NCI-H128 (cell line): ENCODE measurements at regions not wholly inside any gene's neighbourhood (a gene's known extent, or its start where the extent isn't known, plus 50 kb on each side); places are given as distances from the start of the nearest gene placed in this dataset.
"Not testable (repeated sequence)": the region's sequence is repeated elsewhere in the genome, so short reads cannot be mapped to it uniquely, and the experiment has no call there.

Source experiments
- DNase-seq: peaks from one replicate; lab custom pipeline; 2025; ENCODE audit not compliant: unreplicated experiment; lab: John Stamatoyannopoulos, UW

- no peak for DNase-seq
Observed at GRCh38 chr10:59036311-59037017, 140.0 kb upstream of the PHYHIPL start.

- no peak for DNase-seq
Observed at GRCh38 chr10:59037018-59037389, 139.4 kb upstream of the PHYHIPL start.

- DNase-seq, result no peak
Observed at GRCh38 chr10:59037506-59037905, 138.9 kb upstream of the PHYHIPL start.

- not testable (repeated sequence) for DNase-seq
Observed at GRCh38 chr10:59043358-59043757, 133.1 kb upstream of the PHYHIPL start.

- DNase-seq, result no peak
Observed at GRCh38 chr10:59047180-59047579, 129.3 kb upstream of the PHYHIPL start.

DNA sequence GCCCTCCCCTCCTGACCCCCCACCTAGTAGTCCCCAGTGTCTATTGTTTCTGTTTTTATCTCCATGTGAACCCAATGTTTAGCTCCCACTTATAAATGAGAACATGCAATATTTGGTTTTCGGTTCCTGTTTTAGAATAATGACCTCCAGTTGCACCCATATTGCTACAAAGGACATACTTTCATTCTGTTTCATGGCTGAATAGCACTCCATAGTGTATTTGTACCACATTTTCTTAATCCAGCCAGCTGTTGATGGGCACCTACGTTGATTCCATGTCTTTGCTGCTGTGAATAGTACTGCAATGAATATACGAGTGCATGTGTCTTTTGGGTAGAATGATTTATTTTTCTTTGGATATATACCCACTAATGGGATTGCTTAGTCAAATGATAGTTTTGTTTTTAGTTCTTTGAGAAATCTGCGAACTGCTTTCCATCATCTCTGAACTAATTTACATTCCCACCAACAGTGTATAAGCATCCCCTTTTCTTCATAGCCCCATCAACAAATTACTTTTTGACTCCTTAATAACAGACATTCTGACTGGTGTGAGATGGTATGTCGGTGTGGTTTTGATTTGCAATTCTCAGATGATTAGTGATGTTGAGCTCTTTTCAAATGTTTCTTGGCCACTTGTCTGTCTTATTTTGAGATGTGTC lies 128.4 kb upstream of the PHYHIPL start:
- no peak for DNase-seq

- DNase-seq, result not testable (repeated sequence)
Observed at GRCh38 chr10:59053502-59053901, 122.9 kb upstream of the PHYHIPL start.

GRCh38 chr10:59055045-59055444 lies 121.4 kb upstream of the PHYHIPL start:
- DNase-seq, result no peak

GRCh38 chr10:59057345-59057744 lies 119.1 kb upstream of the PHYHIPL start:
- DNase-seq, result no peak

DNA sequence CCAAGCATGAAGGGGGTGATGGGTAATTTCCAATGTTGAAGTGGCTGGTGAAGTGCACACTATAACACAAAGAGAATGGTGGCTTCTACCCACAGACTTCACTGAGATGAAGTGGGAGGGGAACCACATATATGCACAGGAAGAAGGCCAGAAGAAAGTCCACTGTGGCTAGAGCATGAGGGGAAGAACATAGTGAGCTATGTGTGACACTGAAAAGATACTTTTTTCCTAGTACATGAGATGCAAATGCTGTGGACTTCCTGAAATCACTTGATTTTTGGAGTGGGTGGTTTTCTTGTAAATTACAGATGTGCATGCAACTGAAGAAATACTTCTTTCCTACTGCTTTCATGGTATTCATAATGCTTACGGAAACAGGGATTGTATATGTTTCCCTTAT lies 115.6 kb upstream of the PHYHIPL start:
- DNase-seq, result no peak

DNA sequence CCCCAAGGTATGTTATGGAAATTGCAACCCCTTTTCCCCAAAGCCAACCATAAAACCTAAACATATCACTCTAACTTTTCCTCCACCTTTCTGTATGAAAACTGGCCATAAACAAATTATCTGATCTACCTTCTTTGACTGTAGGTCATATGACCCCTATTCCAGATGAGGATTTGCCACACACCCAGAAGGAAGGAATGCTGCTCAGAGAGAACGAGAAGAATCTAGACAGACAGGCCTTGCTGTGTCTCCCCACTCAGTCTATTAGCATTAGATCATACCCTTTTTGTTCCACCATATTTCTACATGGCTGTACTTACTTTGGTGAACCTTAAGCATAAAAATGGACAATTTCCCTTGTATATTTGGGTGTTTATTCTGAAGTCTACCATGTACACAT lies 113.0 kb upstream of the PHYHIPL start:
- DNase-seq, result no peak

DNA sequence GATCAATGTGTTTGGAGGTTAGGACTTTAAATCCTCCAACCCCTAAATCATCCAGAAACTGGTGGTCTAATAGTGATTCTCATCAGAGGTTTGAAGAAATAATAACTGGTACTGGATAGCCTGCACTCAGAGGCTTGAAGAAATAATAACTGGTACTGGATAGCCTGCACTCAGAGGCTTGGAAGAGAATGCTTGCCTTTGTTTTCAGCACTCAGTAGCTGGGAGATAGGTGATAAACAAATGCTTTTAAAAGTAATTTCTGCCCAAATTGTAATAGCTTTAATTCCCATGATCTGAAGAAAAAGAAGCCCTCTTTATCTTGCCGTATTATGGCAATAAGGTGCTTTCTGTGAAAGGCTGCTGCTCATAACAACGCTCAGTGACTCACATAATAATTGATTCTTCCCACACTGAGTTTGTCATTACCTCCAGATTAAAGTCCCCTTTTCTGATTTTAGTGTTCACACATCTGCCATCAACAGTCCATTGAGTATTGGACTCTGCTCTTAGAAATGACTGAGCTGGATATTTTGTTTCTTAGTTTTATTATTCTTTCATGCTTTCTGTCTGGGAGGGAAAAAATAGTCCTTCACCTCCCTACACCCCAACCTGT lies 112.3 kb upstream of the PHYHIPL start:
- no peak for DNase-seq

- no peak for DNase-seq
Observed at GRCh38 chr10:59064759-59065539, 111.5 kb upstream of the PHYHIPL start.

DNA sequence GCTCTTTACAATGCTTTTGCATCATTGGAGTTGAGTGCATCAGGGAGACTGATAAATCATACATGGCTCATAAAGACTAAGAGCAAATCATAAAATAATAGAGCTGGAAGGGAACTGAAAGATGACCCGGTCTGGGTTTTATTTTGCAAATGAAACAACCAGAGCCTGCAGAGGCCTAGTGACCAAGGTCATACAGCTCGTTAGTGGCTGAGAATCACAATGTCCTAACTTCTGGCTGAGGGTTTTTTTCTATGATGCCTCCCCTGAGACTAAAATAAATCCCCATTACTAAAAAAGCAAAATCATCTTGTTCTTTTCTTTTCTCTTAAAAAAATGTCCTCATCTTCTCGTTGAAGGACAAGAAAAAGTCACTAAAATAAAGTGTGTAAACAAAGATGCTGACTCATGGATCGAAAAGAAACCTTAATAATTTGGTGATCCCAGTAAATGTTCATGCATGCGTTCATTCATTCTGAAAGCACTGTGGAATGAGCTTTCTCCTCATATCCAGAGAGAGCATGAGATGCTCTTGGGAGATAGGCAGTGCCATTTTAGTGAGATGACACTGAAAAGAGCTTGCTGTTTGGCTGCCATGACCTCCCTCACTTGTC lies 107.8 kb upstream of the PHYHIPL start:
- DNase-seq, result no peak

DNA sequence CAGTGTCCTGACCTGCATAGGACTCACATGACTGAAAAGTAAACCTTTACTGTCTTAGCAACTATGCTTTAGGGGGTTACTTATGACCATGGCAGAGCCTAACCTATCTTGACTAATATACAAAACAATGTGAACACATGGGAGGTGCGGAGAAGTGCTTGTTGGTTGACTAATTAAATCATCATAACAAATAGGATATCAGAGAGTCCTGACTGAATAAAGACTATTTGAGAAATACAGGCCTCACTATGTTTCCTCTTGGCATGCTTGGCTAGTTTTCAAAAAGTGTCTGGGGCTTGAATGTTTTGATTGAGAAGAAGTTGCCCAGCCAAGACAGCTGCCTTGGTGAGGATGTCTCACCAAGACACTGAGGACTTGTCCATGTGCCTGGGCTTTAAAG lies 104.4 kb upstream of the PHYHIPL start:
- DNase-seq, result no peak

- no peak for DNase-seq
Observed at GRCh38 chr10:59073456-59074053, 102.9 kb upstream of the PHYHIPL start.

DNA sequence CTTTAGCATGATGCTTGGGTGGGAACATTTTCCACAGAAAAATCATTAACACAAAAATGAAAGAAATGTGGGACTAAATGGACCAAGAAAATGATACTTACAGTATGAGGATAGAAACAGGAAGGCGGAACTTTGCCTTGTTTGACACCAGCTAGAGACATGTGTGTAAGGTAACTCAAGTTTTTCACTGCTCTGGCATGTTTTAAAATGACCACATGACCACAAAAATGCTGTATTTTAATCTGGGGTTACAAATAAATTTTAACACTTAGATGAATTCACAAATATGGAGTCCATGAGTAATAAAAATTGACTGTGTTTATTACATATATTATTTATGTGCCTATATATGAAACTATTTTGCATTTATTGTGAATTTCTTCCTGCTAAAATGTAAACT lies 100.9 kb upstream of the PHYHIPL start:
- DNase-seq, result no peak

DNA sequence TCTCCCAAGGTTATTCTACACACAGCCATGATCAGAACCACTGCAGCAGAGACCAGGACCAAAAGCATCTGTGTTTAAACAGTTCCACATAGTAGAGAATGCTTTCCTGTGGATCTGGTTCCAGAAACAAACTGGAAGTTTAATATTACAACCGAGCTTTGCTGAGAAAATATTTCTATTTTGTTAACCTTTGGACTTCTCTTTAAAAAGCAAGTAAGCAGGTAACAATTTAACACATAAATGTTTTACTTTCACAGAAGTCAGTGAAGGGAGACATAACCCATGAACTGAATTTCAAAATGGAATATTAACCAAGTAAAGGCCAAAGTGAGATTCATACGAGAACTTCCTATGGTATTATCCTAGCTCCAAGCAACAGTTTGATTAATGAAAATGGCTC lies 98.6 kb upstream of the PHYHIPL start:
- no peak for DNase-seq

DNA sequence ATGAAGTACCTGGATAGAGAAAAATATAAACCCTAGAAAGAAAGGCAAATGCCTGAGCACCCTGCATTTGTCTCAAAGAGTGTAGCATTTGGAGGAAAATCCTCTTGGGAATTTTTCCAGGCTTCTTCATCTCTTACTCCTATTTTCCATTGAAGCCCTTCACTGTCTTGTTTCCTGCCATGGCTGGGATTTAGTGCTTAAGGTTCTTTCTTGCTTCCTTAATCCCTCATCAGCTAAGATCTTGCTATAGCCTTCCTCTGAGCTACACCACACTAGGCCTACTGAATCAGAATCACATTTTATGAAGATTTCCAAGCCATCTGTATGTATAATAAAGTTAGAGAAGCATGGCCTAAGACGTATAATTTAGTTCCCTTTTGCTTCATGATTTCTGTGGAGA lies 97.5 kb upstream of the PHYHIPL start:
- no peak for DNase-seq

- DNase-seq, result no peak
Observed at GRCh38 chr10:59079386-59080226, 96.8 kb upstream of the PHYHIPL start.
